ENCODE measurements at regions not wholly inside any gene's neighbourhood (a gene's known extent, or its start where the extent isn't known, plus 50 kb on each side); places are given as distances from the start of the nearest gene placed in this dataset.
"Not testable (repeated sequence)": the region's sequence is repeated elsewhere in the genome, so short reads cannot be mapped to it uniquely, and the experiment has no call there.

DNA sequence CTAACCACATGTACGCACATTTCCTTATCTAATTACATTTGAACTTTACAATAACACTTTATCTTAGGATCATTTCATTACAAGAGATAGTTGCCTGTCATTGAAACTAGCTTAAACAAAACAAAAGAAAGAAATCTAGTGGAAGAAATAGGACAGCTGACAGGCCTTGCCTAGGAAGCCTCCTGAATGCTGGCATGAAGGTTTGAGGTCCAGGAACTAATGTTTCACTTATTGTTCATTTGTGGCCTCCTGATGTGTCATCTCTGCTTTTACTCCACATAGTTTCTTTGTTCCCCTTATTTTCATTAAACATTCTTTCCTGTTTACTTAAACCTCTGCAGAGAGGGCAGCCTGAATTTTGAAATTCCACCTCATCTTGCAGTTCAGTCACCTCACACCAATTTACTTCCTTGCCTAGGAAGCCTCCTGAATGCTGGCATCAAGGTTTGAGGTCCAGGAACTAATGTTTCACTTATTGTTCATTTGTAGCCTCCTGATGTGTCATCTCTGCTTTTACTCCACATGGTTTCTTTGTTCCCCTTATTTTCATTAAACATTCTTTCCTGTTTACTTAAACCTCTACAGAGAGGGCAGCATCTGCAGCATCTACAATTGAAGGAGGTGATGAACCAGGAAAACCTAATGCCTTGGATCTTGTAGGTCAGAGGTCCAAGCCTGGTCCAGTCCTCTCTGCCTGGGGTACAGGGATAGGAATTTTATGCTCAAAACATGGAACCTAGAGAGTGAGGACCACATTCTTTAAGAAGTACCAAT is 319.2 kb downstream of the SPATA31A1 start:
- not testable (repeated sequence) for DNase-seq

DNA sequence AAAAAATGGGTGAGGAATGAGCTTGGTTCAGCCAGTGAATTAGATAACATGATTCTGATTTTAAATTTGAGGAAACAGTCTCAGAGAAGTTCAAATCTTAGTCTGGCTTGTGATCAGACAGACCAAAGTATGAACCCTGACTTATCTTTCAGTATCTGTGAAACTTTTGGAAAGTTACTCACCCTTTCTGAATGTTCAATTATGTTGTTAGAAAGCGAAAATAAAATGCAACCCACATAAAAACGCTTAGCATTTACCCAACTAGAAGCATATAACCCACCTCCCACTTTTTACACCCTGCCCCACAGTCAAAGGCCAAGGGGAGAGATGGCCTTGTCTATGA is 319.7 kb downstream of the SPATA31A1 start:
- not testable (repeated sequence) for DNase-seq

DNA sequence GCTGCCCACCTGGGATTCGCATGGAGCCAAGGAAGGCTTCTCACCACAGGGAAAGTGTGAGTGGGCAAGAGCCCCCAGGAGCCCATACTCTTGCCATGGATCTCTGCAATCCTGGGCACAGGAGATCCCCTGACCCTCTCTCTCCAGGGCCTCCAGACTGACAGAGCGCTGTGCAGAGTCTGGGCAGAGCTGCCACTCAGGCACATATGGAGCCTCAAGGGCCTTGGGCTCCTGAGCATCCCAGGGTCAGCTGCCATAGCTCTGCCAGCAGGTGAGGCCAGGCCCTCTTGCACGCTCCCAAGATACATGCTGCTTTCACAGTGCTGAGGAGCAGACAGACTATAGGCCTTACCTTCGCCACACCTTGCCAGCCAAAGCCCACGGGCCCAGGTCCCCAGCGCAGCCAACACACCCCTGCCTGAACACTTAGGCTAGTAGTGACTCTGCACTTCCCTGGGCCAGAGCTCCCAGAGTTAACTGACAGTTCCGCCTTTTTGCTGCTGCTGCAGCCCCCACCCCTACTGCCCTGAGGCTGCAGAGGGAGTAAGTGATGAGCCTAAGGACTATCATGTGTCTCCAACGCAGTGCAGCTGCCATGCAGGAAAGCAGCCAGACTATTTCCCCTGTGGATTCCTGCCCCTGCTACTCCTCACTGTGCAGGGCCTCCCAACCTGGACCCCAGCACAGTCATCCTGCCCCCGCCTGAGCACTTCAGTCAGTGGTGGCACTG is 323.2 kb downstream of the SPATA31A1 start:
- not testable (repeated sequence) for DNase-seq

DNA sequence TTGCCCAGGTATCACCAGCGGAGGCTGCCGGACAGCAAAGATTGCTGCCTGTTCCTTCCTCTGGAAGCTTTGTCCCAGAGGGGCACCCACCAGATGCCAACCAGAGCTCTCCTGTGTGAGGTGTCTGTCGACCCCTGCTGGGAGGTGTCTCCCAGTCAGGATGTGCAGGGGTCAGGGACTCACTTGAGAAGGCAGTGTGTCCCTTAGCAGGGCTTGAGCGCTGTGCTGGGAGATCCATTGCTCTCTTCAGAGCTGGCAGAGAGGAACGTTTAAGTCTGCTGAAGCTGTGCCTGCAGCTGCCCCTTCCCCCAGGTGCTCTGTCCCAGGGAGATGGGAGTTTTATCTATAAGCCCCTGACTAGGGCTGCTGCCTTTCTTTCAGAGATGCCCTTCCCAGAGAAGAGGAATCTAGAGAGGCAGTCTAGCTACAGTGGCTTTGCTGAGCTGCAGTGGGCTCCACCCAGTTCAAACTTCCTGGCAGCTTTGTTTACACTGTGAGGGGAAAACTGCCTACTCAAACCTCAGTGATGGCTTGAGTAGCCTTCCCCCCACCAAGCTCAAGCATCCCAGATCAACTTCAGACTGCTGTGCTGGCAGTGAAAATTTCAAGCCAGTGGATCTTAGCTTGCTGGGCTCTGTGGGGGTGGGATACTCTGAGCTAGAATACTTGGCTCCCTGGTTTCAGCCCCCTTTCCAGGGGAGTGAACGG is 325.4 kb downstream of the SPATA31A1 start:
- not testable (repeated sequence) for DNase-seq

DNA sequence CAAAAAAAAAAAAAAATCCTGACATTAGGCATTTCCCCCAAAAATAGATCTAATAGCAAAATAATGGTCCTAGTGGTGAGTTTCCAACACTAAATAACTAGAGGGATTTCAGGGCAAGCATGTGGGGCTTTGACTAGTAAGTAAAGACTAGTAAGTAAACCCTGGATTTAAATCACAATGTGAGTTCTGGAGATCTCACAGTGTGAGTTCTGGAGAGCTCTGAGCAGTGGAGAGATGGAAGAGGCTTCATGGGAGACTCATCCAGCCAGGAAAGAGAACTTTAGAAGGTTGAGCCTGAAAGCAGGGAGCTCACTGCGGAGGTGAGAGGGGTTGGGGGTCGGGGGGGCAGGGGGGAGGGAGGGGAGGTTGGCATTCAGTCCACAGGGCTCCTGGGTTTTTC is 373.4 kb downstream of the SPATA31A1 start:
- DNase-seq = not testable (repeated sequence)

DNA sequence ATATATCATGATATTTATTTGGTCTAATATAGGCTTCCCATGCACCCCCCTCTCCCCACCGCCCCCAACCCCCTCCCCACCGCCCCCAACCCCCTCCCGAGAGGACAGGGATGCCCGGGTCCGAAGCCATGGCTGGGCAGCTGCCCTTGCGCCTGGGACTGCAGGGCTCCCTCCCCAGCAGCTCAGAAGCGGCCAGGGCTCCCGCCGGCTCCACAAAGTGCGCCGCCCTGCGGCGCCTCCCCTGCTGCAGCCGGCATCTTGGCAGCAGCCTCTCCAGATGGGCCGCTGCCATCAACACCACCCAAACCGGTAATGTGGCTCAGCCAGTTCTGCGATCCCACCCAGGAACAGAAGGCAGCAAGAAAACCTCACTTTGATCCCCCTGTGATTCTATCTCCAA is 389.4 kb downstream of the SPATA31A1 start:
- not testable (repeated sequence) for DNase-seq

DNA sequence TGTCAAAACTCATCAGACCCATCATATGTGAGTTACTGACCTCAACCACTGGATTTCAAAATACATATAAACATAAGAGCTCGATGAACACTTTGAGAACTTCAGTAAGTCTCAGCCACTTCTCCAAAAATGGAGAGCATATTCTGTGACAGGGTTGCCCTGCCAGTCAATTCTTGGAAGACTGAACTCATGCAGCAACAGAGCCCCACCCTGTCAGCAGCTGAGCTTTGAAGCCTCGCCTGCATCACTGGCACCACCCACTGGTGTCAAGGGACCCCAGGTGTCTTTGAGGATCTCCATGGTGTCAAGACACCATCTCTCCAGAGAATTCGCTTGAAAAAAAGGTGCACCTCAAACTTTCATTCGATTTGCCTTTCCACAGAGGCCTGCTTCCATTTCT is 420.1 kb downstream of the SPATA31A1 start:
- DNase-seq = not testable (repeated sequence)

DNA sequence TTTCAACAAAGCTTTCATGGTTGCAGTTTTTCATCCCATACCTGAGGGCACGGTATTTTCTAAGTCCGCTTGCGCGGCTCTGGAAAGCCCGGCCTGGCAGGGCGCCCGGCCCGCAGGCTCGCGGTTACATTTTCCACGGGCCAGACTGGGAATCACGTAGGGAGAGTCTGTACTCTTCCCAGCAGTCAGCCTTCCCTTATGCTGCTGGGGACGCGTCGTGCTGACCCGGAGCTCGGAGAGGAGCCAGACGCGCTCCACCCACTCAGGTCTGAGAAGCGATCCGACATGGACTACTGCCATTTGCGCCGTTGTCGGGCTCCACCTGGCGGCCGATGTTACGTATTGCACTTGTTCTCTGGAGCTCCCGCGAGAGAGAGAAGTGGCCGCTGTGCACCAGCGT is 435.9 kb downstream of the SPATA31A1 start:
- DNase-seq = not testable (repeated sequence)

DNA sequence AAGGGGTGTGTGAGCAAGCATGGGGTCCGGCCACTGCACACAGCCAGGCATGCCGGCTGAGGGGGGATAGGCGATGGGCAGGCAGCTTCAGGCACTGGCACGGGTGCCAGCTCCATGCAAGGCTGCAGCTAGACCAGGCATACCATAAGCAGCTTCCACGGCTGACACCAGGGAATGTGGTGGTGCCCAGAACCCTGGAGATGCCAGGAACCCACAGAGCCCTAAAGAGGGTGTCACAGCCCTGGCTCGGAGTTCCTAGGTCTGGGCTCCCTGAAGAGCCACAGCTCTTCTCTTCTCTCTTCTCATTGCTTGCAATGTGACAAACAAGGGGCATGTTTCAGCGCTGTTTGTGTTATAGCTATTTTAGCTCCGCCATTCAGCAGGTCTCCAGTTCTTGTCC is 442.5 kb downstream of the SPATA31A1 start:
- not testable (repeated sequence) for DNase-seq

DNA sequence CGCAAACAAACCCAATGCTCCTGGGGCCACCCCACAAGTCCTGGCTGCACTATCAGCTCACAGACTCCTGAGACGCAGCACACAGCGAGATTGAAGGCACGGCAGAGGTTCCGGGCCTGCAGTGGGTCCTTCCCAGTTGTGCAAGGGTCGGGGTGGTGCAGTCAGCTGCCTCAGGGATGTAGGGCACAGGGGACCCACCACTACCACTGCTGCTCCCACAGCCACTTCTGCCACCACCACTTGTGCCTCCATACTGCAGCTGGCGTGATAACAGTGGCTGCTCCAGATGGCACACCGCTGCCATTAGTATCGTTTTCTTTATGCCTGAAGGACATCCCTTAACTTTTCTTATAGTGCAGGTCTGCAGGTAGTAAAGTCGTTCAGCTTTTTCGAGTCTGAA is 443.8 kb downstream of the SPATA31A1 start:
- DNase-seq = not testable (repeated sequence)

DNA sequence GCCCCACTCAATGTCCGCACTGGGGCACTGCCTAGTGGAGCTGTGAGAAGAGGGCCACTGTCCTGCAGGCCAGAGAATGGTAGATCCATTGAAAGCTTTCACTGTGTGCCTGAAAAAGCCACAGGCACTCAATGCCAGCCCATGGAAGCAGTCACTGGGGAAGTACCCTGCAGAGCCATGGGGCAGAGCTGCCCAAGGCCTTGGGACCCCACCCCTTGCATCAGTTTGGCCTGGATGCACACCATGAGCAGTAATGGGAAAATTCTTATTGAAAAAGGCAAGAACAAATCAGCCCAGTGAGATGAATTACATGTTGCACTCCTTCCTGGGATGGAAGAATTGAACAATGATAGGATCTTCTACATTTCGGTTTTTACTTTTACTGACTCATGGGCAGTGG is 447.1 kb downstream of the SPATA31A1 start:
- DNase-seq = not testable (repeated sequence)

DNA sequence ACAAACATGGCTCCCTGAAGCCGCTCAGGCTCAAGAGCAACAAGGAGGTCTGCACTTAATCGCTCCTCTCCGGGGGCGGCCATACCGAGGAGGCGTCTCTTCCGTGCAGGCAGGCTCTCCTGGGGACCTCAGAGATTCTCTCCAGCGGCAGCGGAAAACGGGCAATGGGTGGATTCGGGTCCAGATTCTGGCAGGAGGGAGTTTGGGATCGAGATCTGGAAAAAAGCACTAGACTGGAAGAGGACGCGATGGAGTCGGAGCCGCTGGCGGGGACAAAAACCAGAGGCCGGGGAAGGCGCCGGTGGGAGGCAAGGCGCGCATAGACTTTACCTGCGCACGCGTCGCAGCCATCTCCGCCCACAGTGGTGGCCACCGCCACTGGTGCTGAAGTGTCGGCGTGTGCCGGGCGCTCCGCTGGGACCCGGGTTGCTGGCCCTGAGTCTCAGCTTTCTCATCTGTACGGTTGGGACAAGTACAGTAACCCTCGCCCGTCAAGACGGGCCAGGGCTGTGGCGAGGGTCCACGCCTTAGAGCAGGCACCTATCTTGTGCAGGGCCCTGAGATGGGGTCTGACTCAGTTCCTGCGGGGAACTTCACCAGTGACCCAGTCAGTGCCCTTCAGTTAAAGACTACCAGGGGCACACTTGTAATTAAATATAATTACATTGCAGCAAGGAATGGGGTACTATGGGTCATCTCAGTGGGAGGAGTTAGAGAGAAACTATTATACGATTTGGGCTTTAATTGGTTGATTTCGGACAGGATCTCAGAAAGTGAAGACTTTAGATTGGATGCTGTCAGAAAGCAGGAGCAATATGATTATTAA is 454.1 kb downstream of the SPATA31A1 start:
- DNase-seq = peak; percentile 24

DNA sequence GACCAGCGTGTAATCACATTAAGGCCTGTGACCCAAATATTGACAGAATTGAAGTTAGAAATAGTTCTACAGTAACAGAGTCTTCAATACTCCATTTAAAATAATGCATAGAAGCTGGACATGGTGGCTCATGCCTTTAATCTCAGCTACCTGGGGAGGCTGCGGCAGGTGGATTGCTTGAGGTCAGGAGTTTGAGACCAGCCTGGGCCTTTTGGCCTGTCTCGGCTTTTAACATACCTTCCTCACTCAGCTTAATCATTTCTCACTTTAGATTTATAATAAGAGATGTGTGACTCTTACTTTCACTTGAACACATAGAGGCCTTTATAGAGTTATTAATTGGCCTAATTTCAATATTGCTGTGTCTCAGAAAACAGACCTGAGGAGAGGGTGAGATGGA is 454.9 kb downstream of the SPATA31A1 start:
- DNase-seq = not testable (repeated sequence)

DNA sequence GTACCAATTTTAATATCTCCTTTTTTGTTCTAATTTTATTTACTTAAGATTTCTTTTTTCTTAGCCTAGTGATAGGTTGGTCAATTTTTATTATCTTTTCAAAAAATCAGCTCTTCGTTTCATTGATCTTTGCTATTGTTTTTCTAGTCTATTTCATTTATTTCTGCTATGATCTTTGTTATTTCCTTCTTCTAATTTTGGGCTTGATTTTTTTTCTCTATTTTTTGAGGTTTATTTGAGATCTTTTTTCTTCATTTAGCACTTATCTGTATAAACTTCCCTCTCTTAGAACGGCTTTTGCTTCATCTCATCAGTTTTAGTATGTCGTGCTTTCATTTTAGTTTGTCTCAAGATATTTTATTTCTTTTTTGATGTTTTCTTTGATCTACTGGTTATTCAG is 456.1 kb downstream of the SPATA31A1 start:
- not testable (repeated sequence) for DNase-seq

DNA sequence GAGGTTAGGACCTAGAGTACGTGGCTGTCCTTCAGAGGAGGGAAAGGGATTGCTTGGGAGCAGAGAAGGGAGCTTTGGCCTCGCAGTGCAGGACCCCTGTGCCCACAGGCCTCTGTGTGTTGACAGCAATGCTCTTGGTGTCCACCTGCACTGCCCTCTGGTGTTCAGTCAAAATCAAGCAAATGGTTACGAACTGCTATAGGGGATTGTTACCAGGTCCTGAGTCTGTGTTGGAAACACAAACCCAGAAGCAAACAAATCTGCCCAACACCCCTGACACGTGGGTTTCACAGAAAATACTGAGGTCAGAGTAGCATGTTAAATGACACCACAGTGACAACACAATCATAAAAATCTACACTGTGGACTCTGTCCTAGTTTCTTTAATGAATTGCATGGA is 473.0 kb downstream of the SPATA31A1 start:
- not testable (repeated sequence) for DNase-seq
